ENCODE measurements at regions not wholly inside any gene's neighbourhood (a gene's known extent, or its start where the extent isn't known, plus 50 kb on each side); places are given as distances from the start of the nearest gene placed in this dataset.
"Not testable (repeated sequence)": the region's sequence is repeated elsewhere in the genome, so short reads cannot be mapped to it uniquely, and the experiment has no call there.

GRCh38 chr4:33078145-33078544 lies 2358.0 kb downstream of the PCDH7 start:
- no peaks in the 10 kb centered on the region for H3K4me1 Mint-ChIP-seq (ENCODE audit: low read depth)
- no peak overlapping the region for H3K27ac Mint-ChIP-seq
- H3K36me3 Mint-ChIP-seq (ENCODE audit: low read depth), result no peaks in the 10 kb centered on the region
- intact Hi-C loops (cut with micrococcal nuclease), result no loop called here
- DNase-seq, result no peak
- CTCF ChIA-PET, result no interaction called here
- H3K9me3 Mint-ChIP-seq, result peaks cover 8% of the 10 kb centered on the region
- H3K27me3 Mint-ChIP-seq (ENCODE audit: low read depth), result no peaks in the 10 kb centered on the region
- H3K4me3 Mint-ChIP-seq, result no peak overlapping the region

- DNase-seq, result no peak
- H3K36me3 Mint-ChIP-seq (ENCODE audit: low read depth), result no peaks in the 10 kb centered on the region
- peaks cover 8% of the 10 kb centered on the region for H3K9me3 Mint-ChIP-seq
- H3K27ac Mint-ChIP-seq, result no peak overlapping the region
- CTCF ChIA-PET, result no interaction called here
- no peak overlapping the region for H3K4me3 Mint-ChIP-seq
- no peaks in the 10 kb centered on the region for H3K4me1 Mint-ChIP-seq (ENCODE audit: low read depth)
- no peaks in the 10 kb centered on the region for H3K27me3 Mint-ChIP-seq (ENCODE audit: low read depth)
- intact Hi-C loops (cut with micrococcal nuclease), result no loop called here
These were observed 2360.1 kb downstream of the PCDH7 start for GRCh38 chr4:33080275-33080674.

- DNase-seq, result no peak
- Mint-ChIP-seq H3K4me1 (ENCODE audit: low read depth) (no peaks in the 10 kb centered on the region), H3K27ac (no peak overlapping the region), H3K9me3 (peaks cover 8% of the 10 kb centered on the region), H3K27me3 (ENCODE audit: low read depth) (no peaks in the 10 kb centered on the region), H3K36me3 (ENCODE audit: low read depth) (no peaks in the 10 kb centered on the region), H3K4me3 (no peak overlapping the region)
- CTCF ChIA-PET, result no interaction called here
- intact Hi-C loops (cut with micrococcal nuclease), result no loop called here
These were observed 2365.5 kb downstream of the PCDH7 start for GRCh38 chr4:33085709-33086108.

- Mint-ChIP-seq H3K36me3 (ENCODE audit: low read depth) (no peaks in the 10 kb centered on the region), H3K27me3 (ENCODE audit: low read depth) (no peaks in the 10 kb centered on the region), H3K27ac (no peak overlapping the region), H3K4me3 (no peak overlapping the region), H3K9me3 (peaks cover 8% of the 10 kb centered on the region), H3K4me1 (ENCODE audit: low read depth) (no peaks in the 10 kb centered on the region)
- DNase-seq, result no peak
- intact Hi-C loops (cut with micrococcal nuclease), result no loop called here
- CTCF ChIA-PET, result no interaction called here
These were observed 2366.3 kb downstream of the PCDH7 start for GRCh38 chr4:33086331-33086925.

- Mint-ChIP-seq H3K36me3 (ENCODE audit: low read depth) (no peaks in the 10 kb centered on the region), H3K4me3 (no peak overlapping the region), H3K9me3 (peaks cover 5% of the 10 kb centered on the region), H3K4me1 (ENCODE audit: low read depth) (no peaks in the 10 kb centered on the region), H3K27ac (no peak overlapping the region), H3K27me3 (ENCODE audit: low read depth) (no peaks in the 10 kb centered on the region)
- intact Hi-C loops (cut with micrococcal nuclease), result no loop called here
- DNase-seq, result no peak
- CTCF ChIA-PET, result no interaction called here
These were observed 2368.5 kb downstream of the PCDH7 start for GRCh38 chr4:33088713-33089112.

GRCh38 chr4:33090910-33091309 lies 2370.7 kb downstream of the PCDH7 start:
- no peak overlapping the region for H3K27ac Mint-ChIP-seq
- intact Hi-C loops (cut with micrococcal nuclease), result no loop called here
- CTCF ChIA-PET, result no interaction called here
- H3K4me1 Mint-ChIP-seq (ENCODE audit: low read depth), result no peaks in the 10 kb centered on the region
- no peak overlapping the region for H3K4me3 Mint-ChIP-seq
- H3K36me3 Mint-ChIP-seq (ENCODE audit: low read depth), result no peaks in the 10 kb centered on the region
- H3K27me3 Mint-ChIP-seq (ENCODE audit: low read depth), result no peaks in the 10 kb centered on the region
- H3K9me3 Mint-ChIP-seq, result peaks cover 5% of the 10 kb centered on the region
- no peak for DNase-seq

GRCh38 chr4:33091961-33092360 lies 2371.8 kb downstream of the PCDH7 start:
- Mint-ChIP-seq H3K27ac (no peak overlapping the region), H3K4me3 (no peak overlapping the region), H3K9me3 (peaks cover 9% of the 10 kb centered on the region), H3K36me3 (ENCODE audit: low read depth) (no peaks in the 10 kb centered on the region), H3K27me3 (ENCODE audit: low read depth) (no peaks in the 10 kb centered on the region), H3K4me1 (ENCODE audit: low read depth) (no peaks in the 10 kb centered on the region)
- DNase-seq, result no peak
- intact Hi-C loops (cut with micrococcal nuclease), result no loop called here
- CTCF ChIA-PET, result no interaction called here

- H3K4me1 Mint-ChIP-seq (ENCODE audit: low read depth), result no peaks in the 10 kb centered on the region
- H3K9me3 Mint-ChIP-seq, result peaks cover 12% of the 10 kb centered on the region
- CTCF ChIA-PET, result no interaction called here
- no peak for DNase-seq
- no peak overlapping the region for H3K27ac Mint-ChIP-seq
- intact Hi-C loops (cut with micrococcal nuclease), result no loop called here
- no peak overlapping the region for H3K4me3 Mint-ChIP-seq
- no peaks in the 10 kb centered on the region for H3K27me3 Mint-ChIP-seq (ENCODE audit: low read depth)
- H3K36me3 Mint-ChIP-seq (ENCODE audit: low read depth), result no peaks in the 10 kb centered on the region
These were observed 2384.1 kb downstream of the PCDH7 start for GRCh38 chr4:33104273-33104672.

GRCh38 chr4:33107814-33108213 lies 2387.6 kb downstream of the PCDH7 start:
- intact Hi-C loops (cut with micrococcal nuclease), result no loop called here
- DNase-seq, result no peak

GRCh38 chr4:33111117-33111516 lies 2390.9 kb downstream of the PCDH7 start:
- no peak for DNase-seq
- Mint-ChIP-seq H3K4me1 (ENCODE audit: low read depth) (no peaks in the 10 kb centered on the region), H3K27ac (no peak overlapping the region), H3K36me3 (ENCODE audit: low read depth) (no peaks in the 10 kb centered on the region), H3K4me3 (no peak overlapping the region), H3K9me3 (peaks cover 10% of the 10 kb centered on the region), H3K27me3 (ENCODE audit: low read depth) (no peaks in the 10 kb centered on the region)
- CTCF ChIA-PET, result no interaction called here
- intact Hi-C loops (cut with micrococcal nuclease), result no loop called here

More at GRCh38 chr4:33107814-33108213, 2387.6 kb downstream of the PCDH7 start:
- no peak overlapping the region for H3K4me3 Mint-ChIP-seq
- no peaks in the 10 kb centered on the region for H3K36me3 Mint-ChIP-seq (ENCODE audit: low read depth)
- H3K27me3 Mint-ChIP-seq (ENCODE audit: low read depth), result no peaks in the 10 kb centered on the region
- H3K9me3 Mint-ChIP-seq, result peaks cover 2% of the 10 kb centered on the region
- CTCF ChIA-PET, result no interaction called here
- H3K4me1 Mint-ChIP-seq (ENCODE audit: low read depth), result no peaks in the 10 kb centered on the region
- no peak overlapping the region for H3K27ac Mint-ChIP-seq

- H3K4me3 Mint-ChIP-seq, result no peak overlapping the region
- H3K27me3 Mint-ChIP-seq (ENCODE audit: low read depth), result no peaks in the 10 kb centered on the region
- H3K27ac Mint-ChIP-seq, result no peak overlapping the region
- H3K4me1 Mint-ChIP-seq (ENCODE audit: low read depth), result no peaks in the 10 kb centered on the region
- DNase-seq, result no peak
- H3K36me3 Mint-ChIP-seq (ENCODE audit: low read depth), result no peaks in the 10 kb centered on the region
- intact Hi-C loops (cut with micrococcal nuclease), result no loop called here
- CTCF ChIA-PET, result no interaction called here
- peaks cover 23% of the 10 kb centered on the region for H3K9me3 Mint-ChIP-seq
These were observed 2396.7 kb downstream of the PCDH7 start for GRCh38 chr4:33116871-33117270.

GRCh38 chr4:33126002-33126401 lies 2405.8 kb downstream of the PCDH7 start:
- intact Hi-C loops (cut with micrococcal nuclease), result no loop called here
- Mint-ChIP-seq H3K4me1 (ENCODE audit: low read depth) (no peaks in the 10 kb centered on the region), H3K9me3 (peaks cover 5% of the 10 kb centered on the region), H3K4me3 (no peak overlapping the region), H3K36me3 (ENCODE audit: low read depth) (no peaks in the 10 kb centered on the region), H3K27ac (no peak overlapping the region), H3K27me3 (ENCODE audit: low read depth) (no peaks in the 10 kb centered on the region)
- CTCF ChIA-PET, result interaction anchor here (0.6 kb wide), 2 partner anchors 418 to 1445 kb away, joined by 3 read pairs; no protein-coding TSS in a partner anchor
- no peak for DNase-seq

GRCh38 chr4:33130662-33131061 lies 2410.5 kb downstream of the PCDH7 start:
- H3K27me3 Mint-ChIP-seq (ENCODE audit: low read depth); H3K4me3 Mint-ChIP-seq; H3K27ac Mint-ChIP-seq; H3K36me3 Mint-ChIP-seq (ENCODE audit: low read depth); H3K4me1 Mint-ChIP-seq (ENCODE audit: low read depth); H3K9me3 Mint-ChIP-seq; intact Hi-C loops (cut with micrococcal nuclease); CTCF ChIA-PET; DNase-seq: not testable (repeated sequence)

- Mint-ChIP-seq H3K9me3 (peaks cover 12% of the 10 kb centered on the region), H3K4me3 (no peak overlapping the region), H3K27ac (no peak overlapping the region), H3K36me3 (ENCODE audit: low read depth) (no peaks in the 10 kb centered on the region), H3K4me1 (ENCODE audit: low read depth) (no peaks in the 10 kb centered on the region), H3K27me3 (ENCODE audit: low read depth) (no peaks in the 10 kb centered on the region)
- intact Hi-C loops (cut with micrococcal nuclease), result no loop called here
- DNase-seq, result no peak
- CTCF ChIA-PET, result no interaction called here
These were observed 2413.6 kb downstream of the PCDH7 start for GRCh38 chr4:33133723-33134122.
